ENCODE measurements at regions not wholly inside any gene's neighbourhood (a gene's known extent, or its start where the extent isn't known, plus 50 kb on each side); places are given as distances from the start of the nearest gene placed in this dataset.

- TF ChIP-seq EP300 (conservative IDR thresholded peaks at IDR 0.05; ENCODE audit: poor library complexity, severe bottlenecking), result no peak
- TF ChIP-seq CTCF (IDR thresholded peaks at IDR 0.05; ENCODE audit: poor library complexity, severe bottlenecking), result no peak
Observed at GRCh38 chr7:42448901-42449300, 211.9 kb upstream of the GLI3 start.

All from neural cell (in vitro differentiated cells).